ENCODE measurements at regions not wholly inside any gene's neighbourhood (a gene's known extent, or its start where the extent isn't known, plus 50 kb on each side); places are given as distances from the start of the nearest gene placed in this dataset.

- Histone ChIP-seq H3K9me2 (ENCODE audit: insufficient read depth, low read length) (no peaks in the 10 kb centered on the region), H3K4me1 (ENCODE audit: insufficient read depth, low read length, poor library complexity, severe bottlenecking) (no peaks in the 10 kb centered on the region), H2AFZ (ENCODE audit: low read length) (no peak overlapping the region), H3K4me2 (ENCODE audit: low read length) (no peak overlapping the region), H3K27ac (ENCODE audit: low read depth, low read length, poor library complexity, severe bottlenecking) (no peak overlapping the region), H3K9me3 (ENCODE audit: low read length) (no peaks in the 10 kb centered on the region), H4K20me1 (ENCODE audit: insufficient read depth, low read length) (no peaks in the 10 kb centered on the region), H3K79me2 (ENCODE audit: insufficient read depth, low read depth, low read length) (no peaks in the 10 kb centered on the region), H3K4me3 (ENCODE audit: low read depth, low read length, poor library complexity, severe bottlenecking) (no peak overlapping the region), H3K36me3 (ENCODE audit: insufficient read depth, low read length) (no peaks in the 10 kb centered on the region)
- no TSS peak for BruUV-seq (replicated peaks)
- intact Hi-C loops (cut with micrococcal nuclease; ENCODE audit: unreplicated experiment) = no loop called here
- no peak for DNase-seq (ENCODE audit: low spot score)
- TF ChIP-seq CTCF (conservative IDR thresholded peaks at IDR 0.05; ENCODE audit: low read length) (0 out of 2 replicates have a peak, but pooled peaks have one; percentile 18), EZH2phosphoT487 (IDR thresholded peaks at IDR 0.05; ENCODE audit: borderline replicate concordance, low read depth, low read length) (no peak)
- ChIA-PET POLR2A (no interaction called here), CTCF (ENCODE audit: unreplicated experiment) (no interaction called here)
These were observed 145.7 kb downstream of the TLE3 start for GRCh38 chr15:69951898-69952555.

GRCh38 chr15:69953051-69953450, 144.7 kb downstream of the TLE3 start:
- Histone ChIP-seq H4K20me1 (ENCODE audit: insufficient read depth, low read length) (no peaks in the 10 kb centered on the region), H3K9me2 (ENCODE audit: insufficient read depth, low read length) (no peaks in the 10 kb centered on the region), H3K4me3 (ENCODE audit: low read depth, low read length, poor library complexity, severe bottlenecking) (no peak overlapping the region), H3K4me1 (ENCODE audit: insufficient read depth, low read length, poor library complexity, severe bottlenecking) (peaks cover 8% of the 10 kb centered on the region), H2AFZ (ENCODE audit: low read length) (no peak overlapping the region), H3K79me2 (ENCODE audit: insufficient read depth, low read depth, low read length) (no peaks in the 10 kb centered on the region), H3K36me3 (ENCODE audit: insufficient read depth, low read length) (no peaks in the 10 kb centered on the region), H3K27ac (ENCODE audit: low read depth, low read length, poor library complexity, severe bottlenecking) (no peak overlapping the region), H3K9me3 (ENCODE audit: low read length) (no peaks in the 10 kb centered on the region), H3K4me2 (ENCODE audit: low read length) (no peak overlapping the region)
- POLR2A ChIA-PET = no interaction called here
- TF ChIP-seq EZH2phosphoT487 (IDR thresholded peaks at IDR 0.05; ENCODE audit: borderline replicate concordance, low read depth, low read length) = no peak
- no peak for TF ChIP-seq CTCF (conservative IDR thresholded peaks at IDR 0.05; ENCODE audit: low read length)
- intact Hi-C loops (cut with micrococcal nuclease; ENCODE audit: unreplicated experiment) = no loop called here
- CTCF ChIA-PET (ENCODE audit: unreplicated experiment) = no interaction called here
- no peak for DNase-seq (ENCODE audit: low spot score)
- BruUV-seq (replicated peaks) = no TSS peak

- no peak for DNase-seq (ENCODE audit: low spot score)
- Histone ChIP-seq H3K4me1 (ENCODE audit: insufficient read depth, low read length, poor library complexity, severe bottlenecking) (peaks cover 16% of the 10 kb centered on the region), H4K20me1 (ENCODE audit: insufficient read depth, low read length) (no peaks in the 10 kb centered on the region), H3K4me3 (ENCODE audit: low read depth, low read length, poor library complexity, severe bottlenecking) (no peak overlapping the region), H2AFZ (ENCODE audit: low read length) (no peak overlapping the region), H3K27ac (ENCODE audit: low read depth, low read length, poor library complexity, severe bottlenecking) (no peak overlapping the region), H3K36me3 (ENCODE audit: insufficient read depth, low read length) (no peaks in the 10 kb centered on the region), H3K9me2 (ENCODE audit: insufficient read depth, low read length) (no peaks in the 10 kb centered on the region), H3K9me3 (ENCODE audit: low read length) (no peaks in the 10 kb centered on the region), H3K79me2 (ENCODE audit: insufficient read depth, low read depth, low read length) (no peaks in the 10 kb centered on the region), H3K4me2 (ENCODE audit: low read length) (no peak overlapping the region)
- intact Hi-C loops (cut with micrococcal nuclease; ENCODE audit: unreplicated experiment) = no loop called here
- ChIA-PET POLR2A (no interaction called here), CTCF (ENCODE audit: unreplicated experiment) (no interaction called here)
- TF ChIP-seq EZH2phosphoT487 (IDR thresholded peaks at IDR 0.05; ENCODE audit: borderline replicate concordance, low read depth, low read length) (no peak), CTCF (conservative IDR thresholded peaks at IDR 0.05; ENCODE audit: low read length) (no peak)
- BruUV-seq (replicated peaks) = no TSS peak
These were observed 143.9 kb downstream of the TLE3 start for GRCh38 chr15:69953816-69954215.
